Stimulated activated CD8-positive, alpha-beta memory T cell treated with anti-CD3 and anti-CD28 coated beads, Interleukin-4, amount 100 ng/mL, for 48 hours (primary cell): ENCODE measurements at regions not wholly inside any gene's neighbourhood (a gene's known extent, or its start where the extent isn't known, plus 50 kb on each side); places are given as distances from the start of the nearest gene placed in this dataset.

ENCODE experiments used
- DNase-seq: peaks from one replicate; pipeline ENCODE4 v3.0.0-alpha.2; 2020

GRCh38 chr14:28057359-28058296, 709.0 kb upstream of the FOXG1 start:
- no peak for DNase-seq

- no peak for DNase-seq
These were observed 707.3 kb upstream of the FOXG1 start for GRCh38 chr14:28059254-28059653.

GRCh38 chr14:28061006-28061405, 705.6 kb upstream of the FOXG1 start:
- no peak for DNase-seq

GRCh38 chr14:28077021-28077420, 689.6 kb upstream of the FOXG1 start:
- no peak for DNase-seq

- DNase-seq = no peak
These were observed 683.2 kb upstream of the FOXG1 start for GRCh38 chr14:28083389-28083788.

GRCh38 chr14:28088125-28088524, 678.5 kb upstream of the FOXG1 start:
- DNase-seq = no peak

- no peak for DNase-seq
These were observed 669.0 kb upstream of the FOXG1 start for GRCh38 chr14:28097585-28097984.

- no peak for DNase-seq
These were observed 667.7 kb upstream of the FOXG1 start for GRCh38 chr14:28098856-28099255.

GRCh38 chr14:28102001-28102400, 664.6 kb upstream of the FOXG1 start:
- DNase-seq = no peak

GRCh38 chr14:28102814-28103213, 663.8 kb upstream of the FOXG1 start:
- no peak for DNase-seq

- no peak for DNase-seq
These were observed 653.3 kb upstream of the FOXG1 start for GRCh38 chr14:28113311-28113710.

- no peak for DNase-seq
These were observed 649.9 kb upstream of the FOXG1 start for GRCh38 chr14:28116716-28117115.

GRCh38 chr14:28119849-28120248, 646.7 kb upstream of the FOXG1 start:
- no peak for DNase-seq

GRCh38 chr14:28120391-28120790, 646.2 kb upstream of the FOXG1 start:
- no peak for DNase-seq

GRCh38 chr14:28121512-28122297, 644.9 kb upstream of the FOXG1 start:
- no peak for DNase-seq

GRCh38 chr14:28130610-28131284, 635.8 kb upstream of the FOXG1 start:
- DNase-seq = no peak

- DNase-seq = no peak
These were observed 628.2 kb upstream of the FOXG1 start for GRCh38 chr14:28138341-28138740.

- DNase-seq = no peak
These were observed 624.9 kb upstream of the FOXG1 start for GRCh38 chr14:28141662-28142061.

- no peak for DNase-seq
These were observed 624.1 kb upstream of the FOXG1 start for GRCh38 chr14:28142400-28143015.

GRCh38 chr14:28143316-28143715, 623.3 kb upstream of the FOXG1 start:
- DNase-seq = no peak

GRCh38 chr14:28151926-28152325, 614.7 kb upstream of the FOXG1 start:
- DNase-seq = no peak

GRCh38 chr14:28152453-28153044, 614.0 kb upstream of the FOXG1 start:
- DNase-seq = no peak
